Adipocyte (in vitro differentiated cells): ENCODE measurements at regions not wholly inside any gene's neighbourhood (a gene's known extent, or its start where the extent isn't known, plus 50 kb on each side); places are given as distances from the start of the nearest gene placed in this dataset.
"Not testable (repeated sequence)": the region's sequence is repeated elsewhere in the genome, so short reads cannot be mapped to it uniquely, and the experiment has no call there.

Source experiments
- DNase-seq: peaks from one replicate; pipeline ENCODE4 v3.0.0-alpha.2; 2015; ENCODE audit warnings: low read depth
- H3K27me3 ChIP-seq: replicated peaks from 2 replicates; pipeline ENCODE4 v1.7.0; 2013; ENCODE audit warnings: mild to moderate bottlenecking, low read length, moderate library complexity; ENCODE audit not compliant: control insufficient read depth, insufficient read depth
- H3K36me3 ChIP-seq: 2 replicates; pipeline ENCODE4 v1.7.0; 2013; ENCODE audit warnings: low read length, mild to moderate bottlenecking, moderate library complexity; ENCODE audit not compliant: control insufficient read depth, insufficient read depth, severe bottlenecking
- H3K4me1 ChIP-seq: 2 replicates; pipeline ENCODE4 v1.7.0; 2013; ENCODE audit warnings: mild to moderate bottlenecking, low read length, moderate library complexity; ENCODE audit not compliant: control insufficient read depth, insufficient read depth
- H3K4me3 ChIP-seq: 2 replicates; pipeline ENCODE4 v1.7.0; 2013; ENCODE audit warnings: mild to moderate bottlenecking, low read length, moderate library complexity
- H3K9ac ChIP-seq: 2 replicates; pipeline ENCODE4 v1.7.0; 2013; ENCODE audit warnings: mild to moderate bottlenecking, low read length, moderate library complexity
- H3K9me3 ChIP-seq: 2 replicates; pipeline ENCODE4 v1.7.0; 2013; ENCODE audit warnings: mild to moderate bottlenecking, low read length, moderate library complexity; ENCODE audit not compliant: control insufficient read depth

DNA sequence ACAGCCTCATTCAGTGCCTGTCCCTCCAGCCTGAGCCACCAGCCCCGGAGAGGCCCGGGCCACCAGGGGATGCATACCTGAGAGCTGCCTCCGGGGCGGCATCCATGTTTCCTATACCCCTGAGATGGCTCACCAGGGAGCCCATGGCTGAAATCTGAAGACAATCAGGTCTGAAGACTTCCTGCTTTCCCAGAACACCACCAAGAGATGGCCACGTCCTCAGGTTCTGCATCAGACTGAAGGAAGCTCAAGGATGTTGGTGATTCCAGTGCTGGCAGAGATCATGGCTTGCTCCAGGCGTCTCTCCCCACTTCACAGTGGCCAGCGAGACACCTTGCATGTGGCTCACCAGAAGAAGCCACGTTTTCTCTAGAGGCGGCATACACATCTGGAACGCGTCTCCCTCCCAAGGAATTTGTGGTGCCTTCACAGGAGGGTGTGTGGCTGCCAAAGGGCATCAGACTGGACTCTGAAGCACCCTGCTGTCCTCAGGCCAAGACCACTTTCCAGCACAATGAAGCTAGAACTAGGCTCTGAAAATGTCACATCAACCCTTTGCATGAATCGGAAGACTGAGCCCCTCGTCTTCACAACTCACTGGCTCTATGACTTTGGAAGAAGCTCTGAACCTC, 170.7 kb upstream of the IRF2BP2 start:
- no peaks in the 10 kb centered on the region for H3K4me1 ChIP-seq
- H3K9me3 ChIP-seq, result peaks cover 6% of the 10 kb centered on the region
- no peak overlapping the region for H3K9ac ChIP-seq
- peaks cover 68% of the 10 kb centered on the region for H3K27me3 ChIP-seq
- DNase-seq, result no peak
- H3K36me3 ChIP-seq, result no peaks in the 10 kb centered on the region
- no peak overlapping the region for H3K4me3 ChIP-seq

GRCh38 chr1:234780112-234780511, 170.1 kb upstream of the IRF2BP2 start:
- H3K9me3 ChIP-seq, result peaks cover 6% of the 10 kb centered on the region
- H3K4me3 ChIP-seq, result no peak overlapping the region
- H3K36me3 ChIP-seq, result no peaks in the 10 kb centered on the region
- H3K9ac ChIP-seq, result no peak overlapping the region
- H3K4me1 ChIP-seq, result no peaks in the 10 kb centered on the region
- H3K27me3 ChIP-seq, result peaks cover 68% of the 10 kb centered on the region
- no peak for DNase-seq

DNA sequence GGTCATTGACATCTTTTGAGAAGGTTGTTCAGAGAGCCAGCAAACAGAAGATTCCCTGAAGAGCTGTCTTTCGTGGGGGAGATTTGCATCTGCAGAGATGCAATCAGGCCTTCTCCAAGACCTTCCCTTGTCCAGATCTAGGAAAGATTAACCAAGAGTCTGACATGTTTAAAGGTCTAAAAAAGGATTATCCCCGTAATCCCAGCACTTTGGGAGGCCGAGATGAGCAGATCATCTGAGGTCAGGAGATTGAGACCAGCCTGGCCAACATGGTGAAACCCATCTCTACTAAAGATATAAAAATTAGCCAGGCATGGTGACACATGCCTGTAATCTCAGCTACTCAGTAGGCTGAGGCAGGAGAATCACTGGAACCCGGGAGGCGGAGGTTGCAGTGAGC, 169.6 kb upstream of the IRF2BP2 start:
- H3K9me3 ChIP-seq, H3K4me1 ChIP-seq, H3K9ac ChIP-seq, H3K36me3 ChIP-seq, DNase-seq, H3K4me3 ChIP-seq: not testable (repeated sequence)
- H3K27me3 ChIP-seq, result peaks cover 68% of the 10 kb centered on the region

GRCh38 chr1:234779160-234779538, 169.2 kb upstream of the IRF2BP2 start:
- peaks cover 68% of the 10 kb centered on the region for H3K27me3 ChIP-seq
- H3K36me3 ChIP-seq, result no peaks in the 10 kb centered on the region
- no peak for DNase-seq
- H3K9ac ChIP-seq, result no peak overlapping the region
- H3K4me3 ChIP-seq, result no peak overlapping the region
- H3K4me1 ChIP-seq, result no peaks in the 10 kb centered on the region
- H3K9me3 ChIP-seq, result peaks cover 6% of the 10 kb centered on the region

- H3K4me3 ChIP-seq, result no peak overlapping the region
- no peaks in the 10 kb centered on the region for H3K4me1 ChIP-seq
- no peaks in the 10 kb centered on the region for H3K36me3 ChIP-seq
- no peak for DNase-seq
- H3K27me3 ChIP-seq, result peaks cover 68% of the 10 kb centered on the region
- no peak overlapping the region for H3K9ac ChIP-seq
- H3K9me3 ChIP-seq, result peaks cover 6% of the 10 kb centered on the region
These were observed 168.5 kb upstream of the IRF2BP2 start for GRCh38 chr1:234778221-234779159.

DNA sequence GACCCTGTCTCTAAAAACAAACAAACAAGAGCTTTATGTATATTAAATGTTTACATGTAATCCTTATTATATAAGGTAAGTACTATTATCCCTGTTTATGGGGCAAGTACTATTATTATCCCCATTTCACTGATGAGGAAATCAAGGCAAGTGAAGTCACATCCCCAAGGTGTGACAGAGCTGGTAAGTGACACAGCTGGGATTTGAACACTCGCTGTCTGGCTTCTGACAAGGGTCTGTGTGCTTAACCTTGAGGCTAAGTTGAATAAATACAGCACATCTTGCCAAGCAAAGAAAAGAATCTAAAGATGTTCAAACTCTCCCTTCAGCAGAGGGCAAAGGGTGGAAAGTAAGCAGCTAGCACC, 167.9 kb upstream of the IRF2BP2 start:
- H3K9ac ChIP-seq, result no peak overlapping the region
- no peak overlapping the region for H3K4me3 ChIP-seq
- H3K27me3 ChIP-seq, result peaks cover 63% of the 10 kb centered on the region
- no peaks in the 10 kb centered on the region for H3K36me3 ChIP-seq
- no peak for DNase-seq
- peaks cover 6% of the 10 kb centered on the region for H3K9me3 ChIP-seq
- H3K4me1 ChIP-seq, result no peaks in the 10 kb centered on the region

DNA sequence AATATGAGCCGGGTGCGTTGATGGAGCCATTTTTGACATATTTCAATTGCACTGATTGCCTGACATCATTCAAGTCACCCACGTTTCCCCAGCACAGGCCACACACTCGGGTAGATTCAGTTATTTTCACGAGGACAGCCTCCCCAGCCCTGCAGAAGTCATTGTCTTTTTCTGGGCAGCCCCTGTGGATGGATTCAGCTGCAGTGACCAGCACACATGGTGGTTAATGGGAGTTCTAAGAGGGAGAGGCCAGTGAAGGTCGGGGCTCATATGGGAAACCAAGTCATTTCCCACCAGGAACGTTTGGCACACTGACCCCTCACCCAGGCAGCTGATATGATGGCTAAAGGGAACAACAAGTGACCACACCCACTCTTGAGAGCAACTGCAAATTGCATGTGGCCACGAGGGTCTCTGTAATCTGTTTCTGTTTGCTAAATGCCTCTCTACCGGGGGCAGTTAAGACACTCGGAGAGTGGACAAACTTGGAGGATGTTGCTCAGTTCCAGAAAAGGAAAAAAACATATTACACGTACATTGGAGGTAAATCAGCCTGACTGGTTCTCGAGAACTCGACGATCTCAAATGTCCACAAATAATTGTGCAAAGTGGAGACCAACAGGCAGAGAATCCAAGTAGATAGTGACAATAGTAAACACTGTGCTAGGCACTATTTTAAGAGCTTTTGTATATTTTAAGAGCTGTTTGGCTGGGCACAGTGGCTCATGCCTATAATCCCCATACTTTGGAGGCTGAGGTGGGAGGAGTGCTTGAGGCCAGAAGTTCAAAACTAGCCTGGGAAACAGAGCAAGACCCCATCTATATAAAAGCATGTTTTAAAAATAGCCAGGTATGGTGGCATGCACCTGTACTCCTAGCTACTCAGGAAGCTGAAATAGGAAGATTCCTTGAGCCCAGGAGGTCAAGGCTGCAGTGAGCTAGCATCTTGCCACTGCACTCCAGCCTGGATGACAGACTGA, 167.2 kb upstream of the IRF2BP2 start:
- H3K27me3 ChIP-seq, result peaks cover 56% of the 10 kb centered on the region
- DNase-seq, result no peak
- no peak overlapping the region for H3K4me3 ChIP-seq
- H3K9me3 ChIP-seq, result peaks cover 6% of the 10 kb centered on the region
- no peak overlapping the region for H3K9ac ChIP-seq
- H3K36me3 ChIP-seq, result no peaks in the 10 kb centered on the region
- H3K4me1 ChIP-seq, result no peaks in the 10 kb centered on the region

DNA sequence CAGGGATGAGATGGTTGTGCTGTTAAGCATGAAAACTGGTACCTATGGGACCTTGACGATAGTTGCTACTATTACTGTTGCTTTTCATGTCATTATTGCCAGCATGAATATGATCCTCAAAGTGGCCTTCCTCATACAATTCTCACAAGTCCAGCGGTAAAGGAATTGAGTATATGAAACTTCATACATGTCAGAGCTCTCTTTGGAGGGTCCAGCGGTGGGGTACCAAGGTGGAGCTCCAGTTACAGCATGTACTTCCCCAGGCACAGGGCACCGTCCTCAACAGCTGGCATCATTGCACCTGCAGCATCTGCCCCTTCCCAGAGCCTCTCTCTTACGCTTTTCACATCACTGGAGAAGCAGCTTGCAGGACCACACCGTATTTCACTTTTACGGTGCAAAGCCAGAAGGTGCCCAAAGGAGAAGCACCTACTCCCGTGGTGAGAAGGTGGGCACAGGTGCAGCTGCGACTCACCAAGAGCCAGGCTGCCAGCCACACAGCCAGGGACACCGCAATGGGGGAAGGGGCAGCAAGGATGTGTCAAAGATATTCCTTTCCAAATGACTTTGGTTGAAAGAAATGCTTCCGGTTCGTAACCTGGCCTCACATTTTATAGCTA, 166.4 kb upstream of the IRF2BP2 start:
- Histone ChIP-seq H3K4me1 (no peaks in the 10 kb centered on the region), H3K36me3 (no peaks in the 10 kb centered on the region), H3K4me3 (no peak overlapping the region), H3K27me3 (peaks cover 48% of the 10 kb centered on the region), H3K9me3 (peaks cover 6% of the 10 kb centered on the region), H3K9ac (no peak overlapping the region)
- no peak for DNase-seq

DNA sequence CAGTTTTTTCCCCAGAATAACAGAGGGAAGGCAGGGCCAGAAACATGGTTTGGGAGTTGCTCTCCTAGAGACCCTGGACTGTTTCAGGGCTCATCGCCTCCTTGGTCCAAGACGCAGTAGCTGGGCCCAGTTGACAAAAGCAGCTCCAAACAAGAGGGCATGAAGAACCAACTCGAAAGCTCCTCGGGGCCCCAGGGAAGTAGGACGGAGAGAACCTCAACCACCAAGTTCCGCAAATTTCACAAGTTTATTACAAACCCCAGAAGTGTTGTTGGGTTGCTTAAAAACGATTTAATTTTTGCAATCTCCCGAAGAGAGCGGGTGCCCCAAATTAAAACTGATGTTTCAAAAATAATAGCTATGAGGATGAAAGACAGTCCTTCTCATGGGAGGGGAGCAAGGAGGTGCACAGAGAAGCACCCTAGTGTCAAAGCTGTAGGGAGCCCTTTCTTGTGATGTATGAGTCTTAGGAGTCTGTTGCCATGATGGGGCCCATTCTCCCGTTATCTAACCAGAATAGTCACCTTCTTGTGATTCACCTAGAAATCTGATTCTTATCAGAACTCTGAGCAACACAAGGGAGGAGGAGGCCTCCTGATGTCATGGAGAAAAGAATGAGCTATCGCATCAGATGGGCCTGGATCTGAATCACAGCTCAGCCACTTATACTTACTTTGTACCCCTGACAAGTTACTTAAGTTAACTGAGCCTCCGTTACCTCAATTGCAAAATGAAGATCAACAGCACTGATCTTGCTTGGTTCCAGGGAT, 165.7 kb upstream of the IRF2BP2 start:
- Histone ChIP-seq H3K9ac (no peak overlapping the region), H3K4me1 (no peaks in the 10 kb centered on the region), H3K36me3 (no peaks in the 10 kb centered on the region), H3K27me3 (peaks cover 41% of the 10 kb centered on the region), H3K4me3 (no peak overlapping the region), H3K9me3 (peaks cover 6% of the 10 kb centered on the region)
- no peak for DNase-seq

- H3K9me3 ChIP-seq, result peaks cover 6% of the 10 kb centered on the region
- no peak overlapping the region for H3K4me3 ChIP-seq
- H3K4me1 ChIP-seq, result no peaks in the 10 kb centered on the region
- H3K9ac ChIP-seq, result no peak overlapping the region
- peaks cover 38% of the 10 kb centered on the region for H3K27me3 ChIP-seq
- H3K36me3 ChIP-seq, result no peaks in the 10 kb centered on the region
- no peak for DNase-seq
These were observed 165.0 kb upstream of the IRF2BP2 start for GRCh38 chr1:234774971-234775370.
